Panc1 (cell line): ENCODE measurements at regions not wholly inside any gene's neighbourhood (a gene's known extent, or its start where the extent isn't known, plus 50 kb on each side); places are given as distances from the start of the nearest gene placed in this dataset.

Experiments
- ATAC-seq: fragments of 200-7000 bp; cut with Tn5 transposase; 2 replicates; pipeline ENCODE4 v1.9.1; 2020; ENCODE audit warnings: mild to moderate bottlenecking, moderate library complexity
- BruUV-seq: library from RNA; stranded (reverse); fragments of 400-500 nt; replicated peaks from 2 replicates; lab custom pipeline; 2021; lab: Mats Ljungman, UMichigan
- CTCF ChIA-PET: fragments of 300-600 bp; sonication (Branson Sonifier 250); formaldehyde crosslinking; loops from one replicate; lab custom pipeline; 2022; ENCODE audit warnings: antibody characterized with exemption; lab: Charles Lee
- POLR2A ChIA-PET: fragments of 300-600 bp; sonication (Branson Sonifier 250); formaldehyde crosslinking; loops from one replicate; lab custom pipeline; 2022; ENCODE audit warnings: antibody characterized with exemption; lab: Charles Lee
- DNase-seq: peaks from one replicate; pipeline ENCODE4 v3.0.0-alpha.2; 2010; ENCODE audit warnings: low read depth, low spot score
- H3K27ac ChIP-seq: 2 replicates; pipeline ENCODE4 v1.5.1; 2011; ENCODE audit warnings: mild to moderate bottlenecking, low read length, inconsistent platforms
- H3K27me3 ChIP-seq: fragments of 200-500 bp; sonication (Bioruptor generic); 2 replicates; pipeline ENCODE4 v1.6.0; 2014; ENCODE audit warnings: low read length, inconsistent platforms; ENCODE audit not compliant: control insufficient read depth, insufficient read depth
- H3K36me3 ChIP-seq: fragments of 200-500 bp; sonication (Bioruptor generic); 2 replicates; pipeline ENCODE4 v1.5.1; 2014; ENCODE audit warnings: inconsistent platforms, mild to moderate bottlenecking, low read length, moderate library complexity; ENCODE audit not compliant: control insufficient read depth, insufficient read depth
- H3K4me1 ChIP-seq: 2 replicates; pipeline ENCODE4 v1.5.1; 2011; ENCODE audit warnings: inconsistent platforms, mild to moderate bottlenecking, low read length, moderate library complexity; ENCODE audit not compliant: control insufficient read depth, insufficient read depth
- H3K4me3 ChIP-seq, 2 experiments: 2 replicates each; pipeline ENCODE4 v1.5.1; 2011 to 2012; ENCODE audit warnings: low read depth in 2 of 2, low read length in 2 of 2, mild to moderate bottlenecking in 2 of 2, inconsistent platforms in 1 of 2, moderate library complexity in 1 of 2
- H3K9me3 ChIP-seq: fragments of 200-500 bp; sonication (Bioruptor generic); 2 replicates; pipeline ENCODE4 v1.5.1; 2014; ENCODE audit warnings: low read depth, mild to moderate bottlenecking, inconsistent platforms, low read length, moderate library complexity; ENCODE audit not compliant: control insufficient read depth, insufficient read depth
- CTCF ChIP-seq: fragments of 450-650 bp; IDR thresholded peaks from 2 replicates; pipeline ENCODE4 v1.5.1; 2017; ENCODE audit warnings: mild to moderate bottlenecking
- POLR2AphosphoS5 ChIP-seq: IDR thresholded peaks from 2 replicates; pipeline ENCODE4 v1.6.1; 2012; ENCODE audit warnings: mild to moderate bottlenecking, low read depth, low read length, moderate library complexity
- REST ChIP-seq, 2 experiments: IDR thresholded peaks; 2 replicates each; pipeline ENCODE4 v1.6.1; 2011 to 2012; ENCODE audit warnings: low read depth in 2 of 2, control low read depth in 1 of 2, low read length in 1 of 2, mild to moderate bottlenecking in 1 of 2, moderate library complexity in 1 of 2; ENCODE audit not compliant: insufficient read depth in 1 of 2
- SIN3A ChIP-seq: IDR thresholded peaks from 2 replicates; pipeline ENCODE4 v1.6.1; 2012; ENCODE audit warnings: low read depth, mild to moderate bottlenecking, low read length, moderate library complexity, borderline replicate concordance; ENCODE audit not compliant: insufficient read depth
- TCF7L2 ChIP-seq: IDR thresholded peaks from 2 replicates; pipeline ENCODE4 v1.6.1; 2011; ENCODE audit warnings: mild to moderate bottlenecking, low read depth, low read length, inconsistent platforms
- in situ Hi-C: cut with HindIII; loops from 2 replicates; pipeline ENCODE4 v1.10.0; 2016; ENCODE audit warnings: low sequenced_read_pairs, low pct_unique_long_range_greater_than_20kb
- intact Hi-C: fragments of 100-400 bp; cut with micrococcal nuclease; formaldehyde crosslinking; loops from one replicate; pipeline ENCODE4 v1.10.0; 2022; ENCODE audit not compliant: unreplicated experiment

GRCh38 chr18:6479699-6480098, 65.0 kb upstream of the L3MBTL4 start:
- H3K4me1 ChIP-seq: no peaks in the 10 kb centered on the region
- no peak for TF ChIP-seq TCF7L2
- TF ChIP-seq CTCF: no peak
- TF ChIP-seq SIN3A: no peak
- TF ChIP-seq REST (IDR thresholded peaks at IDR 0.05; ENCODE audit: insufficient read depth in 1 of 2, low read depth in 2 of 2, low read length in 1 of 2): no peak
- TF ChIP-seq POLR2AphosphoS5: no peak
- POLR2A ChIA-PET: no interaction called here
- H3K27me3 ChIP-seq: no peaks in the 10 kb centered on the region
- intact Hi-C loops: loop anchor here (10.0 kb wide), 1 partner anchor 595 kb away; no protein-coding TSS in a partner anchor
- no peak overlapping the region for H3K27ac ChIP-seq
- no peaks in the 10 kb centered on the region for H3K36me3 ChIP-seq
- no TSS peak for BruUV-seq
- H3K4me3 ChIP-seq: no peak overlapping the region
- no peaks in the 10 kb centered on the region for H3K9me3 ChIP-seq
- in situ Hi-C loops: no loop called here
- DNase-seq: no peak
- CTCF ChIA-PET: no interaction called here
- no peak for ATAC-seq

- no TSS peak for BruUV-seq
- TF ChIP-seq CTCF (peak; percentile 78), REST (IDR thresholded peaks at IDR 0.05; ENCODE audit: insufficient read depth in 1 of 2, low read depth in 2 of 2, low read length in 1 of 2) (no peak), TCF7L2 (no peak), POLR2AphosphoS5 (no peak), SIN3A (no peak)
Measured at GRCh38 chr18:6482198-6482977, 67.7 kb upstream of the L3MBTL4 start.

More at GRCh38 chr18:6482198-6482977, 67.7 kb upstream of the L3MBTL4 start:
- H3K27ac ChIP-seq: no peak overlapping the region
- intact Hi-C loops: loop anchor here (10.0 kb wide), 1 partner anchor 598 kb away; no protein-coding TSS in a partner anchor
- DNase-seq (peak; percentile 12), ATAC-seq (peak; percentile 85)
- in situ Hi-C loops: no loop called here
- no peaks in the 10 kb centered on the region for H3K9me3 ChIP-seq
- ChIA-PET CTCF (no interaction called here), POLR2A (no interaction called here)
- H3K4me1 ChIP-seq: no peaks in the 10 kb centered on the region
- no peaks in the 10 kb centered on the region for H3K36me3 ChIP-seq
- no peak overlapping the region for H3K4me3 ChIP-seq
- H3K27me3 ChIP-seq: no peaks in the 10 kb centered on the region
